ENCODE measurements at regions not wholly inside any gene's neighbourhood (a gene's known extent, or its start where the extent isn't known, plus 50 kb on each side); places are given as distances from the start of the nearest gene placed in this dataset.
"Not testable (repeated sequence)": the region's sequence is repeated elsewhere in the genome, so short reads cannot be mapped to it uniquely, and the experiment has no call there.

- CTCF ChIA-PET; H3K4me1 ChIP-seq (ENCODE audit: insufficient read depth, low read length); POLR2A ChIA-PET; H3K9me3 ChIP-seq (ENCODE audit: low read length); H3K4me3 ChIP-seq (ENCODE audit: low read length); H3K27ac Mint-ChIP-seq; H3K4me1 Mint-ChIP-seq; DNase-seq; H3K36me3 ChIP-seq (ENCODE audit: insufficient read depth, low read length); H3K4me3 Mint-ChIP-seq; H3K27ac ChIP-seq (ENCODE audit: low read depth, low read length); H3K36me3 Mint-ChIP-seq; H3K27me3 ChIP-seq (ENCODE audit: insufficient read depth, low read length, poor library complexity, severe bottlenecking); H3K27me3 Mint-ChIP-seq: not testable (repeated sequence)
- peaks cover 2 to 12% (median 5%) of the 10 kb centered on the region in 5 donors for H3K9me3 Mint-ChIP-seq
Measured at GRCh38 chr5:106430733-106431132, 1240.0 kb downstream of the EFNA5 start.

DNA sequence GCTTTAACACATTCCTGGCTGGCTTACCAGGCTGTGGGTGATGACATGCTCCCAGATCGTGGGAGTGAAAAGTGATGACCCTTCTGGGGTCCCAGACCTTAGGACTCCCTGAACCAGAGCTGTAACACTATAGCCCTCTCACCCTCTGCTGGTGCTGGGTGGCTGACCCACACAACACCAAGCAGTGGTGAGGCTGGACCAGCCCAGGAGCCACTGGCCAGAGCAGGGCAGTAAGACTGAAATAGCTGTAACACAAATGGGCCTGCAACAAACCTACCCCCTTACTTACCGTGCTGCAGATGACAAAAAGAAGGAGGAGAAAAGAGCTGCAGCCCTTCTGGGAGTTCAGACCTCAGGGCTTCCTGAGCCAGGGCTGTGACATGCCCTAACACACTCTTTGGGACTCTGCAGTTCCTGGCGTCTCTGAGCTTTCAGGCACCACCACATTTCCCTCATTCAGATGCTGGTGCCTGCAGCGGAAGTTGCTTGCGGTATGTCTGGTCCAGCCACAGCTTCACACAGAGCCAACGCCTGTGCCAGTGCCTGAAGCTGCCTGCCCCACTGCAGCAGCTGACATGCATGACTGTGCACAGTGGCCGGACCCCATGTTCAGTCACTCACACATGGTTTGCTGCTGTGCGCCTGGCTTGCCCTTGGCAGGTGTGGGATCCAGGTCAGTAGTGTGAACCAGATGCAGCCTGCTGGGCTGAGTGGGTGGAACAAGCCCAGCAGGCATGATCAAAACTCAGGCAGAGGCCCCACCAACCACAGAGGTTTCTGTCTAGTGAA is 1247.4 kb downstream of the EFNA5 start:
- no peak overlapping the region for H3K27ac Mint-ChIP-seq
- CTCF ChIA-PET = no interaction called here
- DNase-seq = no peak

GRCh38 chr5:106420102-106420501 is 1250.6 kb downstream of the EFNA5 start:
- CTCF ChIA-PET = no interaction called here
- H3K4me1 Mint-ChIP-seq = no peaks in the 10 kb centered on the region
- Histone ChIP-seq H3K36me3 (ENCODE audit: insufficient read depth, low read length) (no peaks in the 10 kb centered on the region), H3K9me3 (ENCODE audit: low read length) (no peaks in the 10 kb centered on the region), H3K4me3 (ENCODE audit: low read length) (no peak overlapping the region), H3K4me1 (ENCODE audit: insufficient read depth, low read length) (no peaks in the 10 kb centered on the region), H3K27ac (ENCODE audit: low read depth, low read length) (no peak overlapping the region), H3K27me3 (ENCODE audit: insufficient read depth, low read length, poor library complexity, severe bottlenecking) (no peaks in the 10 kb centered on the region)
- POLR2A ChIA-PET = no interaction called here
- DNase-seq = no peak
- no peak overlapping the region for H3K4me3 Mint-ChIP-seq
- peaks cover 2 to 27% (median 5%) of the 10 kb centered on the region in 5 donors for H3K9me3 Mint-ChIP-seq
- H3K36me3 Mint-ChIP-seq = no peaks in the 10 kb centered on the region
- H3K27me3 Mint-ChIP-seq = no peaks in the 10 kb centered on the region
- no peak overlapping the region for H3K27ac Mint-ChIP-seq

More for the DNA sequence above, 1247.4 kb downstream of the EFNA5 start:
- Histone ChIP-seq H3K4me1 (ENCODE audit: insufficient read depth, low read length) (no peaks in the 10 kb centered on the region), H3K36me3 (ENCODE audit: insufficient read depth, low read length) (no peaks in the 10 kb centered on the region), H3K27ac (ENCODE audit: low read depth, low read length) (no peak overlapping the region), H3K9me3 (ENCODE audit: low read length) (no peaks in the 10 kb centered on the region), H3K4me3 (ENCODE audit: low read length) (no peak overlapping the region), H3K27me3 (ENCODE audit: insufficient read depth, low read length, poor library complexity, severe bottlenecking) (no peaks in the 10 kb centered on the region)
- Mint-ChIP-seq H3K4me3 (no peak overlapping the region), H3K4me1 (no peaks in the 10 kb centered on the region), H3K9me3 (peaks cover 0 to 21% (median 2%) of the 10 kb centered on the region in 5 donors), H3K27me3 (no peaks in the 10 kb centered on the region), H3K36me3 (no peaks in the 10 kb centered on the region)
- POLR2A ChIA-PET = no interaction called here

GRCh38 chr5:106418196-106418595 is 1252.5 kb downstream of the EFNA5 start:
- no peaks in the 10 kb centered on the region for H3K36me3 Mint-ChIP-seq
- peaks cover 2 to 30% (median 5%) of the 10 kb centered on the region in 5 donors for H3K9me3 Mint-ChIP-seq
- Histone ChIP-seq H3K36me3 (ENCODE audit: insufficient read depth, low read length) (no peaks in the 10 kb centered on the region), H3K27ac (ENCODE audit: low read depth, low read length) (no peak overlapping the region), H3K4me1 (ENCODE audit: insufficient read depth, low read length) (no peaks in the 10 kb centered on the region), H3K9me3 (ENCODE audit: low read length) (no peaks in the 10 kb centered on the region), H3K4me3 (ENCODE audit: low read length) (no peak overlapping the region), H3K27me3 (ENCODE audit: insufficient read depth, low read length, poor library complexity, severe bottlenecking) (no peaks in the 10 kb centered on the region)
- H3K27me3 Mint-ChIP-seq = no peaks in the 10 kb centered on the region
- no peaks in the 10 kb centered on the region for H3K4me1 Mint-ChIP-seq
- no peak for DNase-seq
- ChIA-PET CTCF (no interaction called here), POLR2A (no interaction called here)
- H3K4me3 Mint-ChIP-seq = no peak overlapping the region
- no peak overlapping the region for H3K27ac Mint-ChIP-seq

GRCh38 chr5:106417566-106417965 is 1253.2 kb downstream of the EFNA5 start:
- Mint-ChIP-seq H3K4me1 (no peaks in the 10 kb centered on the region), H3K9me3 (peaks cover 2 to 30% (median 5%) of the 10 kb centered on the region in 5 donors), H3K27me3 (no peaks in the 10 kb centered on the region), H3K36me3 (no peaks in the 10 kb centered on the region), H3K4me3 (no peak overlapping the region), H3K27ac (no peak overlapping the region)
- ChIA-PET CTCF (interaction anchor here (0.8 kb wide), 1 partner anchor 9 kb away, joined by 3 read pairs; no protein-coding TSS in a partner anchor), POLR2A (no interaction called here)
- Histone ChIP-seq H3K27me3 (ENCODE audit: insufficient read depth, low read length, poor library complexity, severe bottlenecking) (no peaks in the 10 kb centered on the region), H3K27ac (ENCODE audit: low read depth, low read length) (no peak overlapping the region), H3K36me3 (ENCODE audit: insufficient read depth, low read length) (no peaks in the 10 kb centered on the region), H3K4me1 (ENCODE audit: insufficient read depth, low read length) (no peaks in the 10 kb centered on the region), H3K9me3 (ENCODE audit: low read length) (no peaks in the 10 kb centered on the region), H3K4me3 (ENCODE audit: low read length) (no peak overlapping the region)
- DNase-seq = no peak

DNA sequence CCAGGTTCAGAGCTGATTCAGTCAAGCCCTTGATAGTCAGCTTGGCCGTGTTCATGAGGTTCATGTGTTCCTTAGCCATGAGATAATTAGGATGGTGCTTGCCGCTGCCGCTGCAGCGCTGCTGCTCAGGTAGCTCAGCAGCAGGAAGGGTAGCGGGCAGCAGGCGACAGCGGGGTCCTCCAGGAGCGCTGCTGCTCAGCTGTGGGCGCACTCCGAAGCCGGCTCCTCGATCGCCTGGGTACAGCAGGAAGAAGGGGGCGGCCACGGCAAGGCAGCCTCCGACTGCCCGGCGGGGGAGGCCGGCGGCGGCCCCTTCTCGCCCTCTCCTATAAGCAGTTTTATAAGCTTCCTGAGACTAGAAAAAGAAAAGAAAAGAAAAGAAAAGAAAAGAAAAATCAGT is 1253.6 kb downstream of the EFNA5 start:
- Mint-ChIP-seq H3K27me3 (no peaks in the 10 kb centered on the region), H3K9me3 (peaks cover 2 to 34% (median 5%) of the 10 kb centered on the region in 5 donors), H3K36me3 (no peaks in the 10 kb centered on the region), H3K4me1 (no peaks in the 10 kb centered on the region), H3K27ac (no peak overlapping the region), H3K4me3 (no peak overlapping the region)
- no peaks in the 10 kb centered on the region for H3K36me3 ChIP-seq (ENCODE audit: insufficient read depth, low read length)
- DNase-seq = no peak
- no peaks in the 10 kb centered on the region for H3K27me3 ChIP-seq (ENCODE audit: insufficient read depth, low read length, poor library complexity, severe bottlenecking)
- CTCF ChIA-PET = interaction anchor here (0.8 kb wide), 1 partner anchor 9 kb away, joined by 3 read pairs; no protein-coding TSS in a partner anchor
- POLR2A ChIA-PET = no interaction called here
- H3K4me3 ChIP-seq (ENCODE audit: low read length) = no peak overlapping the region
- H3K27ac ChIP-seq (ENCODE audit: low read depth, low read length) = no peak overlapping the region
- H3K9me3 ChIP-seq (ENCODE audit: low read length) = no peaks in the 10 kb centered on the region
- no peaks in the 10 kb centered on the region for H3K4me1 ChIP-seq (ENCODE audit: insufficient read depth, low read length)

GRCh38 chr5:106415541-106415940 is 1255.2 kb downstream of the EFNA5 start:
- Histone ChIP-seq H3K27me3 (ENCODE audit: insufficient read depth, low read length, poor library complexity, severe bottlenecking) (no peaks in the 10 kb centered on the region), H3K4me3 (ENCODE audit: low read length) (no peak overlapping the region), H3K27ac (ENCODE audit: low read depth, low read length) (no peak overlapping the region), H3K4me1 (ENCODE audit: insufficient read depth, low read length) (no peaks in the 10 kb centered on the region), H3K9me3 (ENCODE audit: low read length) (no peaks in the 10 kb centered on the region), H3K36me3 (ENCODE audit: insufficient read depth, low read length) (no peaks in the 10 kb centered on the region)
- Mint-ChIP-seq H3K36me3 (no peaks in the 10 kb centered on the region), H3K27ac (no peak overlapping the region), H3K4me1 (no peaks in the 10 kb centered on the region), H3K4me3 (no peak overlapping the region), H3K9me3 (peaks cover 2 to 24% (median 5%) of the 10 kb centered on the region in 5 donors), H3K27me3 (no peaks in the 10 kb centered on the region)
- POLR2A ChIA-PET = no interaction called here
- DNase-seq = no peak
- CTCF ChIA-PET = no interaction called here

- Mint-ChIP-seq H3K4me3 (no peak overlapping the region), H3K4me1 (no peaks in the 10 kb centered on the region), H3K27ac (no peak overlapping the region), H3K27me3 (no peaks in the 10 kb centered on the region), H3K9me3 (peaks cover 2 to 22% (median 5%) of the 10 kb centered on the region in 5 donors), H3K36me3 (no peaks in the 10 kb centered on the region)
- CTCF ChIA-PET = no interaction called here
- no peak overlapping the region for H3K4me3 ChIP-seq (ENCODE audit: low read length)
- H3K9me3 ChIP-seq (ENCODE audit: low read length) = no peaks in the 10 kb centered on the region
- H3K27me3 ChIP-seq (ENCODE audit: insufficient read depth, low read length, poor library complexity, severe bottlenecking) = no peaks in the 10 kb centered on the region
- DNase-seq = no peak
- no peak overlapping the region for H3K27ac ChIP-seq (ENCODE audit: low read depth, low read length)
- POLR2A ChIA-PET = no interaction called here
- H3K4me1 ChIP-seq (ENCODE audit: insufficient read depth, low read length) = no peaks in the 10 kb centered on the region
- H3K36me3 ChIP-seq (ENCODE audit: insufficient read depth, low read length) = no peaks in the 10 kb centered on the region
Measured at GRCh38 chr5:106414342-106414741, 1256.4 kb downstream of the EFNA5 start.

All from CD8-positive, alpha-beta memory T cell (primary cell).